OCI-LY7 (cell line): ENCODE measurements at regions not wholly inside any gene's neighbourhood (a gene's known extent, or its start where the extent isn't known, plus 50 kb on each side); places are given as distances from the start of the nearest gene placed in this dataset.

Experiments used
- BruUV-seq: library from RNA; stranded (reverse); fragments of 400-500 nt; replicated peaks from 2 replicates; lab custom pipeline; 2021; lab: Mats Ljungman, UMichigan
- CTCF ChIA-PET: fragments of 300-600 bp; sonication (Branson Sonifier 250); formaldehyde crosslinking; loops from one replicate; lab custom pipeline; 2022; ENCODE audit warnings: antibody characterized with exemption; ENCODE audit not compliant: unreplicated experiment; lab: Charles Lee
- POLR2A ChIA-PET: fragments of 300-600 bp; sonication (Branson Sonifier 250); formaldehyde crosslinking; loops from one replicate; lab custom pipeline; 2022; ENCODE audit warnings: antibody characterized with exemption; lab: Charles Lee
- DNase-seq: peaks from one replicate; pipeline ENCODE4 v3.0.0-alpha.2; 2015; ENCODE audit warnings: low spot score
- H2AFZ ChIP-seq: fragments of 200-600 bp; sonication (generic), shearing (Covaris generic); 2 replicates; pipeline ENCODE4 v1.6.1; 2014; ENCODE audit warnings: mild to moderate bottlenecking, antibody characterized with exemption, low read length, moderate library complexity
- H3K27ac ChIP-seq: fragments of 200-600 bp; sonication (generic); 2 replicates; pipeline ENCODE4 v1.5.1; 2014; ENCODE audit warnings: mixed run types, low read depth, mild to moderate bottlenecking, moderate library complexity, low read length, inconsistent platforms; ENCODE audit not compliant: poor library complexity, severe bottlenecking
- H3K36me3 ChIP-seq: fragments of 200-600 bp; sonication (generic); 2 replicates; pipeline ENCODE4 v1.6.1; 2014; ENCODE audit warnings: mild to moderate bottlenecking, antibody characterized with exemption, low read length, moderate library complexity, mixed read lengths; ENCODE audit not compliant: insufficient read depth
- H3K4me1 ChIP-seq: fragments of 200-600 bp; sonication (generic); 2 replicates; pipeline ENCODE4 v1.5.1; 2014; ENCODE audit warnings: mild to moderate bottlenecking, low read length; ENCODE audit not compliant: insufficient read depth, poor library complexity, severe bottlenecking
- H3K4me2 ChIP-seq: fragments of 200-600 bp; sonication (generic); 2 replicates; pipeline ENCODE4 v1.6.1; 2014; ENCODE audit warnings: mild to moderate bottlenecking, low read length
- H3K4me3 ChIP-seq: fragments of 200-600 bp; sonication (generic); 2 replicates; pipeline ENCODE4 v1.5.1; 2014; ENCODE audit warnings: mild to moderate bottlenecking, low read depth, low read length; ENCODE audit not compliant: poor library complexity, severe bottlenecking
- H3K79me2 ChIP-seq: fragments of 200-600 bp; sonication (generic); 2 replicates; pipeline ENCODE4 v1.6.1; 2016; ENCODE audit warnings: low read depth, mild to moderate bottlenecking, low read length, moderate library complexity, mixed read lengths; ENCODE audit not compliant: insufficient read depth
- H3K9me2 ChIP-seq: fragments of 200-600 bp; sonication (generic); 2 replicates; pipeline ENCODE4 v1.6.1; 2016; ENCODE audit warnings: mild to moderate bottlenecking, low read length, mixed read lengths; ENCODE audit not compliant: insufficient read depth
- H3K9me3 ChIP-seq: fragments of 200-600 bp; sonication (generic); 2 replicates; pipeline ENCODE4 v1.6.1; 2014; ENCODE audit warnings: mild to moderate bottlenecking, mixed run types, low read length, mixed read lengths
- H4K20me1 ChIP-seq: fragments of 200-600 bp; sonication (generic); 2 replicates; pipeline ENCODE4 v1.6.1; 2014; ENCODE audit warnings: mild to moderate bottlenecking, antibody characterized with exemption, low read length, moderate library complexity, mixed read lengths; ENCODE audit not compliant: insufficient read depth
- CTCF ChIP-seq: fragments of 200-600 bp; sonication (generic); conservative IDR thresholded peaks from 2 replicates; pipeline ENCODE4 v1.5.1; 2014; ENCODE audit warnings: mild to moderate bottlenecking, antibody characterized with exemption, low read length, moderate library complexity, mixed read lengths
- EZH2phosphoT487 ChIP-seq: fragments of 200-600 bp; sonication (generic); IDR thresholded peaks from 2 replicates; pipeline ENCODE4 v1.6.1; 2018; ENCODE audit warnings: low read depth, borderline replicate concordance, mild to moderate bottlenecking, mixed run types, antibody characterized with exemption, low read length, moderate library complexity, mixed read lengths
- intact Hi-C: fragments of 100-400 bp; cut with micrococcal nuclease; formaldehyde crosslinking; loops from one replicate; pipeline ENCODE4 v1.10.0; 2022; ENCODE audit not compliant: unreplicated experiment

GRCh38 chr14:65228436-65228835 is 126.1 kb upstream of the MAX start:
- intact Hi-C loops = loop anchor here (5.0 to 10.0 kb wide), 3 partner anchors 74 to 376 kb away; no protein-coding TSS in a partner anchor
- peak; percentile 88 for DNase-seq

GRCh38 chr14:65228956-65229747 is 126.8 kb upstream of the MAX start:
- Histone ChIP-seq H4K20me1 (no peaks in the 10 kb centered on the region), H2AFZ (peak overlapping the region; percentile 92), H3K79me2 (no peaks in the 10 kb centered on the region), H3K4me2 (peak overlapping the region; percentile 71), H3K4me3 (peak overlapping the region; percentile 52), H3K9me3 (no peaks in the 10 kb centered on the region), H3K9me2 (no peaks in the 10 kb centered on the region), H3K27ac (peak overlapping the region; percentile 52), H3K4me1 (peaks cover 67% of the 10 kb centered on the region), H3K36me3 (no peaks in the 10 kb centered on the region)
- no TSS peak for BruUV-seq
- TF ChIP-seq CTCF (no peak), EZH2phosphoT487 (no peak)
- intact Hi-C loops = loop anchor here (5.0 to 10.0 kb wide), 3 partner anchors 73 to 376 kb away; no protein-coding TSS in a partner anchor
- DNase-seq = no peak
- POLR2A ChIA-PET = interaction anchor here (0.7 to 2.7 kb wide), 11 partner anchors 22 to 350 kb away, joined by 3 to 15 read pairs (median 3); partner anchors contain the start of gene FUT8
- CTCF ChIA-PET = no interaction called here

More at GRCh38 chr14:65228436-65228835, 126.1 kb upstream of the MAX start:
- H3K4me3 ChIP-seq = peak overlapping the region; percentile 52
- H3K4me2 ChIP-seq = peak overlapping the region; percentile 71
- H3K9me3 ChIP-seq = no peaks in the 10 kb centered on the region
- peak overlapping the region; percentile 52 for H3K27ac ChIP-seq
- no peak overlapping the region for H2AFZ ChIP-seq
- POLR2A ChIA-PET = interaction anchor here (0.6 to 2.7 kb wide), 12 partner anchors 21 to 416 kb away, joined by 3 to 15 read pairs (median 3); partner anchors contain the start of gene FUT8
- no peaks in the 10 kb centered on the region for H4K20me1 ChIP-seq
- CTCF ChIA-PET = no interaction called here
- no peaks in the 10 kb centered on the region for H3K36me3 ChIP-seq
- TF ChIP-seq CTCF = no peak
- TF ChIP-seq EZH2phosphoT487 = no peak
- H3K9me2 ChIP-seq = no peaks in the 10 kb centered on the region
- H3K79me2 ChIP-seq = no peaks in the 10 kb centered on the region
- H3K4me1 ChIP-seq = peaks cover 67% of the 10 kb centered on the region
- no TSS peak for BruUV-seq
